NT2/D1 (cell line): ENCODE measurements at regions not wholly inside any gene's neighbourhood (a gene's known extent, or its start where the extent isn't known, plus 50 kb on each side); places are given as distances from the start of the nearest gene placed in this dataset.

ENCODE experiments used
- DNase-seq: peaks from one replicate; pipeline ENCODE4 v3.0.0-alpha.2; 2011; ENCODE audit warnings: low read depth, low spot score
- H3K27me3 ChIP-seq: 2 replicates; pipeline ENCODE4 v1.6.0; 2011; ENCODE audit warnings: mild to moderate bottlenecking; ENCODE audit not compliant: insufficient read length, insufficient read depth
- H3K36me3 ChIP-seq: 2 replicates; pipeline ENCODE4 v1.6.1; 2011; ENCODE audit warnings: mild to moderate bottlenecking, low read length, mixed read lengths; ENCODE audit not compliant: insufficient read depth, insufficient read length
- H3K4me1 ChIP-seq: 2 replicates; pipeline ENCODE4 v1.5.1; 2011; ENCODE audit not compliant: insufficient read depth, insufficient read length
- H3K4me3 ChIP-seq: 2 replicates; pipeline ENCODE4 v1.5.1; 2011; ENCODE audit warnings: low read depth; ENCODE audit not compliant: insufficient read length
- H3K9ac ChIP-seq: 2 replicates; pipeline ENCODE4 v1.6.0; 2011; ENCODE audit warnings: low read depth; ENCODE audit not compliant: insufficient read length
- H3K9me3 ChIP-seq: 2 replicates; pipeline ENCODE4 v1.5.1; 2011; ENCODE audit warnings: mild to moderate bottlenecking, low read length; ENCODE audit not compliant: insufficient read depth
- SUZ12 ChIP-seq: IDR thresholded peaks from 2 replicates; pipeline ENCODE4 v1.6.1; 2011; ENCODE audit not compliant: insufficient read length, insufficient read depth; ENCODE audit errors: extremely low read depth
- YY1 ChIP-seq: IDR thresholded peaks from 2 replicates; pipeline ENCODE4 v1.6.1; 2011; ENCODE audit not compliant: insufficient read length, insufficient read depth
- ZNF274 ChIP-seq: IDR thresholded peaks from 2 replicates; pipeline ENCODE4 v1.6.1; 2011; ENCODE audit warnings: mild to moderate bottlenecking, low read depth, low read length

DNA sequence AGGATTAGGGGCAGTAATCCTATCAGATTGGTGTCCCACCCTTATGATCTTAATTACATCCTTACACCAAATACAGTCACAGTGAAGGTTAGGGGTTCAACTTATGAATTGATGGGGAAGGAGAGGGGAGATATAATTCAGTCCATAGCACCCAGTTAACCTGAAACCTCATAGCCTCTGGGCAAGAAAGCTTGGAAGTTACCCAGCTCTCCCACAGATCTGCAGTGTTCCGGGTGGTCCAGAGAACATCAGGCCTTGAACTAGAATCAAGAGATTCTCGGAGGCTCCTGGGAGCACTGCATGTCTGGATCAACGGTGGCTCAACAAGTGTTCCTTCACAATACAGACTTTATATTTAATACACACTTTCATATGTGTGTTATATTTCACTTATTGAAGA is 392.6 kb upstream of the MARCKS start:
- TF ChIP-seq SUZ12 (no peak), ZNF274 (no peak), YY1 (no peak)
- Histone ChIP-seq H3K9me3 (no peaks in the 10 kb centered on the region), H3K4me1 (no peaks in the 10 kb centered on the region), H3K36me3 (no peaks in the 10 kb centered on the region), H3K9ac (no peak overlapping the region), H3K27me3 (no peaks in the 10 kb centered on the region), H3K4me3 (no peak overlapping the region)
- DNase-seq = no peak

DNA sequence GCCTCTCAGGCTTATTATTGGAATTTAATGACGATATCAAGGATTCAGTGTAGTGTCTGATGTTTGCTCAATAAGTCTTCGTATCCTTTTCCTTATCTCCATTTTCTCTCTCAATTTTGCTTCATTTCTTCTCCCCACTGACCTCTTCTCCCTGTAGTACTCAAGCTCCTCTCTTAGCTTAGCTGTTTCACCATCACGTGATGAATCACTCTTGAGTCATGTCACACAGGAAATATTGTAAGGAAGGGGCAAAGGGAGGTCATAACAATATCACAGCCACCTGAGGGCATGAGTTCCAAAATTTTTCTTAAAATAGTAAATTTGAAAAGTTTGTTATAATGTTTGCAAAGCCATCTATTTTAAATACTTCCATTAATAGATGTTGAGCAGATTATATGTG is 392.2 kb upstream of the MARCKS start:
- no peaks in the 10 kb centered on the region for H3K9me3 ChIP-seq
- TF ChIP-seq YY1 (no peak), ZNF274 (no peak), SUZ12 (no peak)
- no peak overlapping the region for H3K4me3 ChIP-seq
- H3K9ac ChIP-seq = no peak overlapping the region
- no peak for DNase-seq
- H3K36me3 ChIP-seq = no peaks in the 10 kb centered on the region
- no peaks in the 10 kb centered on the region for H3K27me3 ChIP-seq
- no peaks in the 10 kb centered on the region for H3K4me1 ChIP-seq

DNA sequence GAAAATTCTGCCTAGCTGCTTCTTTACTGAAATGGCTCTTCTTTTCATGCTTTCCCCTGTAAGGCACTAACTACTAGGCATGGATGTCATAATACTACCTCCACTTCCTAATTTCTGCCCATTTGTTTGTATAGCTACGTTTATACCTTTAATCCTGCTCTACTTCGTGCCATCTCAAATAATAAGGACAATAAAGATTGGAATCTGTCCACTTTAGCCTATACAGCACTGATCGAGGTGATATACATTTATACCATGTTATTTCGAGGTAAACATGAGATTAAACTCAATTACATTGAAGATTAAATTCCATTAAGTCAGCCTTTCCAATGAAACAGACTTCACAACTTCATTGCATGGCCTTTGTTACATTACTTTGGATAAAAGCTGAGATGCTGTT is 390.6 kb upstream of the MARCKS start:
- H3K36me3 ChIP-seq = no peaks in the 10 kb centered on the region
- H3K27me3 ChIP-seq = no peaks in the 10 kb centered on the region
- no peaks in the 10 kb centered on the region for H3K4me1 ChIP-seq
- DNase-seq = no peak
- H3K9me3 ChIP-seq = no peaks in the 10 kb centered on the region
- TF ChIP-seq SUZ12 (no peak), ZNF274 (no peak), YY1 (no peak)
- H3K4me3 ChIP-seq = no peak overlapping the region
- H3K9ac ChIP-seq = no peak overlapping the region

DNA sequence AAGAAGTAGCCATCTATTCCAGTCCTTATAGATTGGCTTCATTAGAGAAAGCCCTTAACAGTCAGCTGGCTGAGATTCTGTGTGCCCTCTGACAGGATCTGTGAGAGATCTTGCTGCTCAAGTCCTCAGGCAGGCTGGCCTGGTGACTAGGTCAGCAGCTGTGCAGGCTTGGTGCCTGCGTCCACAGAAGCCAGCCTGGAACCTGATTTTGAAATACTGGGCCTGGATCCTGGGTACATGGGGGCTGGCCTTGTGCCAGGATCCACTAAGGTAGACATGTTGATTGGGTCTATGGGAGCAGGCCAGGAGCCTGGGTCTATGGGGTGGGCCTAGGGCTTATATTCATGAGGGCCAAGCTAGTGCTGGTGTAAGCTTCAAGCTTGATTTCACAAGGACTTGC is 381.8 kb upstream of the MARCKS start:
- DNase-seq = no peak
- no peak overlapping the region for H3K4me3 ChIP-seq

DNA sequence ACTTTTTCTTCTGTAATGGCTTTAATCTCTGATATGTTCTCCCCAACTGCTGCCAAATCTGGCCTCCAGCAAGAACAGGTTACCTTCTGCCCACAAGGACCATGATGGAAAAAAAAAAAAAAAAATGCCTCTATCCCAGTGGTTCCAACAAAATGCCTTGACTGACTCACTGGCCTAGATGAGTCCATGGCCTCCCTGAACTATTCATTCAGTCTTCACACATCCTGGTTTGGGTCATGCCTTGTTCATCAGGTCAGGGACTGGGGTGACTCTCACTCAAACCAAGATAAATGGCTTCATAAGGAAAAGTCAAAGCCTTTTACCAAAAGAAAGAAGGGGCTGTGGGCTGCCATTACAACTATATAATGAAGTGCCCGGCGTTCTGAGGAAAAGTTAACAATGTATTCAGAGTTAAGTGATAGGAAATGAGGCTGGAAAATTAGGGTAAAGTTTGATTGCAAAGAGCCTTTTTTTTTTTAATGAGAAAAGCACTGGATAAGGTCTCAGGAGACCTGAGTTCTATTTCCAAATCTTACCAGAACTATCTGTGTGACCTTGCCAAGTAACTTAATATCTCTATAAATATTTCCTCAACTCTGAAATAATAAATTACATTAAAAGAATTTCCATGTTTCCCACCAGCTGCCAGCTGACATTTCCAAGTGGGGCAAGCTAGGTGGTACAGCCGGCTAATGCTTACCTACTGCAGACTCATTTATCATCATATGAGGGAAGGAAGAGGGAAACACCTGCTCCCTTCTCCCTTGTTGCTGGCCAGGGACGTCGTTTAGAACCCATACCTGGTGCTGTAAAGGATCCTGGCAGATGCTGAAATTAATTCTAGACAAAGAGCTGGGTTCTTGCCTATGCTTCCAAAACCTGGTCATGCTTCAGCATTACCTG is 380.0 kb upstream of the MARCKS start:
- Histone ChIP-seq H3K27me3 (no peaks in the 10 kb centered on the region), H3K9me3 (no peaks in the 10 kb centered on the region), H3K36me3 (no peaks in the 10 kb centered on the region), H3K4me3 (no peak overlapping the region), H3K9ac (no peak overlapping the region), H3K4me1 (no peaks in the 10 kb centered on the region)
- no peak for DNase-seq
- no peak for TF ChIP-seq YY1
- TF ChIP-seq SUZ12 = no peak
- TF ChIP-seq ZNF274 = no peak

More for the DNA sequence above, 381.8 kb upstream of the MARCKS start:
- no peaks in the 10 kb centered on the region for H3K36me3 ChIP-seq
- no peaks in the 10 kb centered on the region for H3K4me1 ChIP-seq
- H3K9me3 ChIP-seq = no peaks in the 10 kb centered on the region
- no peak overlapping the region for H3K9ac ChIP-seq
- no peaks in the 10 kb centered on the region for H3K27me3 ChIP-seq
- no peak for TF ChIP-seq YY1
- no peak for TF ChIP-seq SUZ12
- no peak for TF ChIP-seq ZNF274

DNA sequence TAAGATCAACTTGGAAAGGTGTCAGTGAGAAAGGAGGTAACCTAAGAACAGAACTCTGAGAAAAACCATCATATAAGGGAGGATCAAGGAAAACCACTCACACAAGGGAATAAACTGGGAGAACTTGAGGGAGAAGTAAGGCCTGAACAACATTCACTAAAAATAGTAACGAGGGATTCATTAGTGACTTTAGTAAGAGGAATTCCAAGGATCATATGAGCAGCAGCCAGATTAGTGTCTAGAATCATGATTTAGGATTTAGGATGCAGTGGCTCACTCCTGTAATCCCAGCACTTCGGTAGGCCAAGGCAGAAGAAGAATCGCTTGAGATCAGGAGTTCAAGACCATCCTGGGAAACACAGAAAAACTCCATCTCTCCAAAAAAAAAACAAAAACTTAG is 376.5 kb upstream of the MARCKS start:
- Histone ChIP-seq H3K4me1 (no peaks in the 10 kb centered on the region), H3K9ac (no peak overlapping the region), H3K27me3 (no peaks in the 10 kb centered on the region), H3K36me3 (no peaks in the 10 kb centered on the region), H3K4me3 (no peak overlapping the region), H3K9me3 (no peaks in the 10 kb centered on the region)
- DNase-seq = no peak
- TF ChIP-seq ZNF274 (no peak), SUZ12 (no peak), YY1 (no peak)

DNA sequence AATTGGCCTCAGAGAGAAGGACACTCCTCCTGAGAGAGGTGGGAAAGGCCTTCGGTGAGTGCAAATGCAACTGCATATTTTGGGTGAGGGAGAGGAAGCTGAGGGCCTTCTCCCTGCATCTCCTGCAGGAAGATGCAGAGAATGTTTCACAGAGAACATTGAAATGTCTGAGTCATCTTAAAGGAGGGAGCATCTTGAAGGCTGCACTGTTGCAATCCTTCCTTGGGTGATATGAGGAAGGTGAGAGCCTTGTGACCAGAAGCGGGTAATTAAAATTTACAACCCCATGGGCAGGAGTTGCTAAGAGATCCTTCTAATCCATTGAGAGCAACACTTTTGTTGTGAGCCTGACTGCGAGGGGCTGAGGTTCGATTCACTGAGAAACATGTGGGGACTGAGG is 375.7 kb upstream of the MARCKS start:
- Histone ChIP-seq H3K27me3 (no peaks in the 10 kb centered on the region), H3K9ac (no peak overlapping the region), H3K4me3 (no peak overlapping the region), H3K36me3 (no peaks in the 10 kb centered on the region), H3K9me3 (no peaks in the 10 kb centered on the region), H3K4me1 (no peaks in the 10 kb centered on the region)
- DNase-seq = no peak
- TF ChIP-seq SUZ12 = no peak
- TF ChIP-seq YY1 = no peak
- no peak for TF ChIP-seq ZNF274

DNA sequence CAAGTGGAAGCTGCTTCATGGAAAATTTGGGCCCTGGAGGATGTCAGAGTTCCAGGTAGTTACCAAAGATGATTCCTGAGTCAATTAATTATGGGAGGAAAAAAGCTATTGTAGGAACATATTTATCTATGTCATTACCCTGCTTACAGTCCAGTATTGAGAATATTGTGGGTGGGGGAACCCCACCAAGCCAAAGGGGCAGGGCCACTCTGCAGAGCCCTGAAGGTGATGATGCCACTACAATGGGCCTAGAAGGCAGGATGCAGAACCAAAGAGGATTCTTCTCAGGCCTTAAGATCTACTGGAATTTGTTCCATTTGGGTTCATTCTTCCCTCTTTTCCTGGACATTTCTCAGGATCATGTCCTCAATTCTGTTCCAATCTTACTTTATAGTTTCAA is 375.2 kb upstream of the MARCKS start:
- no peak overlapping the region for H3K4me3 ChIP-seq
- no peaks in the 10 kb centered on the region for H3K9me3 ChIP-seq
- no peaks in the 10 kb centered on the region for H3K27me3 ChIP-seq
- TF ChIP-seq SUZ12 (no peak), ZNF274 (no peak), YY1 (no peak)
- H3K9ac ChIP-seq = no peak overlapping the region
- no peak for DNase-seq
- no peaks in the 10 kb centered on the region for H3K4me1 ChIP-seq
- H3K36me3 ChIP-seq = no peaks in the 10 kb centered on the region
